K562 (cell line): ENCODE measurements at regions not wholly inside any gene's neighbourhood (a gene's known extent, or its start where the extent isn't known, plus 50 kb on each side); places are given as distances from the start of the nearest gene placed in this dataset.

Source experiments
- ATAC-seq: fragments of 200-7000 bp; cut with Tn5 transposase; 3 replicates; pipeline ENCODE4 v1.9.1; 2020; ENCODE audit warnings: moderate library complexity
- BruUV-seq: library from RNA; stranded (reverse); fragments of 400-500 nt; replicated peaks from 2 replicates; lab custom pipeline; 2021; lab: Mats Ljungman, UMichigan
- CTCF ChIA-PET: fragments of 300-600 bp; formaldehyde crosslinking; extraction: SDS; loops from one replicate; lab custom pipeline; 2021; ENCODE audit warnings: low intra/inter-chr PET ratio; lab: Yijun Ruan, JAX
- POLR2A ChIA-PET: fragments of 300-600, 350-650 bp; sonication (Branson Sonifier 250); formaldehyde crosslinking; extraction: SDS; loops from one replicate; lab custom pipeline; 2021; ENCODE audit warnings: antibody characterized with exemption, inconsistent platforms; lab: Yijun Ruan, JAX
- DNase-seq, 4 experiments: peaks; one replicate each; pipeline versions ENCODE4 v3.0.0 to v3.0.0-alpha.2; 2011 to 2018; ENCODE audit warnings: low spot score in 3 of 4, mixed read lengths in 3 of 4; ENCODE audit errors: extremely low read depth in 1 of 4
- FAIRE-seq: peaks from 2 replicates; lab custom pipeline; 2011; peaks lifted over from hg19 to GRCh38; lab: Jason Lieb, UNC
- H2AFZ ChIP-seq: 2 replicates; pipeline ENCODE4 v1.6.0; 2011; ENCODE audit warnings: low read depth, low read length, control low read depth, inconsistent platforms
- H3K27ac ChIP-seq: fragments of 200-600 bp; 3 replicates; pipeline ENCODE4 v1.8.0; 2011; ENCODE audit warnings: low read depth, mild to moderate bottlenecking, control low read depth, inconsistent platforms, low read length, moderate library complexity, mixed read lengths; ENCODE audit errors: extremely low read depth
- H3K27me3 ChIP-seq, 2 experiments: fragments of 300-600 bp in 1 of 2; 2 replicates in 1 of 2; 3 replicates in 1 of 2; pipeline versions ENCODE4 v1.6.0 to v1.8.0; 2011; ENCODE audit warnings: inconsistent platforms in 2 of 2, low read length in 2 of 2, mild to moderate bottlenecking in 1 of 2, mixed read lengths in 1 of 2, moderate library complexity in 1 of 2; ENCODE audit not compliant: control insufficient read depth in 2 of 2, insufficient read depth in 2 of 2
- H3K36me3 ChIP-seq: fragments of 300-600 bp; 3 replicates; pipeline ENCODE4 v1.8.0; 2011; ENCODE audit warnings: mild to moderate bottlenecking, low read length, inconsistent platforms; ENCODE audit not compliant: control insufficient read depth, insufficient read depth
- H3K4me1 ChIP-seq, 2 experiments: fragments of 200-600 bp in 1 of 2; replicated peaks in 1 of 2; 2 replicates in 1 of 2; 3 replicates in 1 of 2; pipeline versions ENCODE4 v1.5.1 to v1.8.0; 2011; ENCODE audit warnings: inconsistent platforms in 2 of 2, low read length in 2 of 2, mild to moderate bottlenecking in 1 of 2, mixed read lengths in 1 of 2, moderate library complexity in 1 of 2; ENCODE audit not compliant: control insufficient read depth in 2 of 2, insufficient read depth in 2 of 2
- H3K4me2 ChIP-seq: 2 replicates; pipeline ENCODE4 v1.6.1; 2011; ENCODE audit warnings: low read length, control low read depth, inconsistent platforms, mixed read lengths; ENCODE audit not compliant: insufficient read depth
- H3K4me3 ChIP-seq: fragments of 200-600 bp; sonication (generic), shearing (Covaris generic); 2 replicates; pipeline ENCODE4 v1.5.1; 2016; ENCODE audit warnings: control low read depth, inconsistent platforms
- H3K79me2 ChIP-seq: fragments of 200-600 bp; 3 replicates; pipeline ENCODE4 v1.8.0; 2011; ENCODE audit warnings: low read length, inconsistent platforms; ENCODE audit not compliant: control insufficient read depth, insufficient read depth
- H3K9ac ChIP-seq, 2 experiments: 2 replicates each; pipeline versions ENCODE4 v1.6.0 to v1.6.1; 2011; ENCODE audit warnings: low read depth in 2 of 2, low read length in 2 of 2, control low read depth in 1 of 2, inconsistent platforms in 1 of 2, mild to moderate bottlenecking in 1 of 2, mixed read lengths in 1 of 2; ENCODE audit not compliant: insufficient read depth in 1 of 2
- H3K9me1 ChIP-seq: one replicate; pipeline ENCODE4 v1.6.0; 2011; ENCODE audit warnings: inconsistent platforms, mild to moderate bottlenecking, low read length, moderate library complexity; ENCODE audit not compliant: control insufficient read depth, insufficient read depth
- H3K9me3 ChIP-seq: replicated peaks from 2 replicates; pipeline ENCODE4 v1.5.1; 2011; ENCODE audit warnings: low read depth, low read length, inconsistent platforms; ENCODE audit not compliant: control insufficient read depth, insufficient read depth
- H4K20me1 ChIP-seq: replicated peaks from 2 replicates; pipeline ENCODE4 v1.6.1; 2011; ENCODE audit warnings: low read length, inconsistent platforms, mixed read lengths; ENCODE audit not compliant: control insufficient read depth, insufficient read depth
- TSC22D4 ChIP-seq: fragments of 450-650 bp; IDR thresholded peaks from 2 replicates; pipeline ENCODE4 v1.6.1; 2016; ENCODE audit warnings: missing genetic modification characterization, missing biosample characterization, control low read depth
- ZBTB7A ChIP-seq: IDR thresholded peaks from 2 replicates; pipeline ENCODE4 v1.6.1; 2011; ENCODE audit warnings: low read depth, mild to moderate bottlenecking, low read length, moderate library complexity, borderline replicate concordance; ENCODE audit not compliant: control insufficient read depth
- ZNF146 ChIP-seq: IDR thresholded peaks from one replicate; pipeline ENCODE4 v1.6.1; 2018; ENCODE audit warnings: missing compliant biosample characterization; ENCODE audit not compliant: unreplicated experiment
- ZNF707 ChIP-seq: fragments of 250-450 bp; sonication (Bioruptor Pico); conservative IDR thresholded peaks from 2 replicates; pipeline ENCODE4 v1.8.0; 2022; ENCODE audit warnings: inconsistent platforms, mild to moderate bottlenecking, moderate library complexity
- ZSCAN32 ChIP-seq: fragments of 450-650 bp; formaldehyde crosslinking; IDR thresholded peaks from 2 replicates; pipeline ENCODE4 v1.4.0; 2020; ENCODE audit warnings: mild to moderate bottlenecking, moderate library complexity
- WGBS: fragments of 100-300 bp; shearing (Covaris generic); methylation state at CpG from one replicate; pipeline ENCODE4 v1.1.6; 2016; ENCODE audit warnings: low coverage, mixed read lengths; ENCODE audit not compliant: insufficient coverage; ENCODE audit errors: missing lambda C conversion rate; 5-methylcytosine and 5-hydroxymethylcytosine counted together
- in situ Hi-C: fragments of 300-500 bp; cut with MboI; formaldehyde crosslinking; loops from 4 replicates; pipeline ENCODE4 v1.15.0; 2018; ENCODE audit warnings: inconsistent platforms, mixed read lengths
- intact Hi-C: fragments of 100-400 bp; cut with micrococcal nuclease; formaldehyde crosslinking; loops from 2 replicates; pipeline ENCODE4 v1.14.2; 2022
- TF ChIP-seq, protein P1 (sequence below): fragments of 200-800 bp; sonication (Bioruptor generic); IDR thresholded peaks from 2 replicates; pipeline ENCODE4 v1.6.1; 2016; ENCODE audit warnings: missing genetic modification characterization, missing compliant biosample characterization

- no peak for FAIRE-seq
- WGBS: 6% methylated on average over 1 of the region's 1 CpG
- in situ Hi-C loops (no loop called here), intact Hi-C loops (no loop called here)
- no peak for DNase-seq
- no peaks in the 10 kb centered on the region for H3K27me3 ChIP-seq
- BruUV-seq: no TSS peak
- ChIA-PET POLR2A (no interaction called here), CTCF (no interaction called here)
- H3K36me3 ChIP-seq: no peaks in the 10 kb centered on the region
- H3K4me2 ChIP-seq: no peak overlapping the region
- no peak overlapping the region for H3K27ac ChIP-seq
- no peaks in the 10 kb centered on the region for H3K79me2 ChIP-seq
- ATAC-seq: no peak
- no peaks in the 10 kb centered on the region for H3K9me3 ChIP-seq
- H3K9ac ChIP-seq: no peak overlapping the region
- no peak overlapping the region for H2AFZ ChIP-seq
- H3K4me1 ChIP-seq: no peaks in the 10 kb centered on the region
- no peaks in the 10 kb centered on the region for H4K20me1 ChIP-seq
- no peaks in the 10 kb centered on the region for H3K9me1 ChIP-seq
- TF ChIP-seq, protein P1, sequence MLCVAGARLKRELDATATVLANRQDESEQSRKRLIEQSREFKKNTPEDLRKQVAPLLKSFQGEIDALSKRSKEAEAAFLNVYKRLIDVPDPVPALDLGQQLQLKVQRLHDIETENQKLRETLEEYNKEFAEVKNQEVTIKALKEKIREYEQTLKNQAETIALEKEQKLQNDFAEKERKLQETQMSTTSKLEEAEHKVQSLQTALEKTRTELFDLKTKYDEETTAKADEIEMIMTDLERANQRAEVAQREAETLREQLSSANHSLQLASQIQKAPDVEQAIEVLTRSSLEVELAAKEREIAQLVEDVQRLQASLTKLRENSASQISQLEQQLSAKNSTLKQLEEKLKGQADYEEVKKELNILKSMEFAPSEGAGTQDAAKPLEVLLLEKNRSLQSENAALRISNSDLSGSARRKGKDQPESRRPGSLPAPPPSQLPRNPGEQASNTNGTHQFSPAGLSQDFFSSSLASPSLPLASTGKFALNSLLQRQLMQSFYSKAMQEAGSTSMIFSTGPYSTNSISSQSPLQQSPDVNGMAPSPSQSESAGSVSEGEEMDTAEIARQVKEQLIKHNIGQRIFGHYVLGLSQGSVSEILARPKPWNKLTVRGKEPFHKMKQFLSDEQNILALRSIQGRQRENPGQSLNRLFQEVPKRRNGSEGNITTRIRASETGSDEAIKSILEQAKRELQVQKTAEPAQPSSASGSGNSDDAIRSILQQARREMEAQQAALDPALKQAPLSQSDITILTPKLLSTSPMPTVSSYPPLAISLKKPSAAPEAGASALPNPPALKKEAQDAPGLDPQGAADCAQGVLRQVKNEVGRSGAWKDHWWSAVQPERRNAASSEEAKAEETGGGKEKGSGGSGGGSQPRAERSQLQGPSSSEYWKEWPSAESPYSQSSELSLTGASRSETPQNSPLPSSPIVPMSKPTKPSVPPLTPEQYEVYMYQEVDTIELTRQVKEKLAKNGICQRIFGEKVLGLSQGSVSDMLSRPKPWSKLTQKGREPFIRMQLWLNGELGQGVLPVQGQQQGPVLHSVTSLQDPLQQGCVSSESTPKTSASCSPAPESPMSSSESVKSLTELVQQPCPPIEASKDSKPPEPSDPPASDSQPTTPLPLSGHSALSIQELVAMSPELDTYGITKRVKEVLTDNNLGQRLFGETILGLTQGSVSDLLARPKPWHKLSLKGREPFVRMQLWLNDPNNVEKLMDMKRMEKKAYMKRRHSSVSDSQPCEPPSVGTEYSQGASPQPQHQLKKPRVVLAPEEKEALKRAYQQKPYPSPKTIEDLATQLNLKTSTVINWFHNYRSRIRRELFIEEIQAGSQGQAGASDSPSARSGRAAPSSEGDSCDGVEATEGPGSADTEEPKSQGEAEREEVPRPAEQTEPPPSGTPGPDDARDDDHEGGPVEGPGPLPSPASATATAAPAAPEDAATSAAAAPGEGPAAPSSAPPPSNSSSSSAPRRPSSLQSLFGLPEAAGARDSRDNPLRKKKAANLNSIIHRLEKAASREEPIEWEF (CRISPR knock-in tag): no peak
- TF ChIP-seq TSC22D4 (tag): no peak
- TF ChIP-seq ZNF707 (CRISPR knock-in tag): no peak
- no peak for TF ChIP-seq ZSCAN32 (CRISPR knock-in tag)
- no peak for TF ChIP-seq ZNF146 (CRISPR knock-in tag)
- no peak for TF ChIP-seq ZBTB7A
- no peak overlapping the region for H3K4me3 ChIP-seq
Observed at GRCh38 chr3:30085486-30085885, 520.9 kb upstream of the TGFBR2 start.
